ENCODE measurements at regions not wholly inside any gene's neighbourhood (a gene's known extent, or its start where the extent isn't known, plus 50 kb on each side); places are given as distances from the start of the nearest gene placed in this dataset.

GRCh38 chr6:104321301-104321700 is 538.4 kb downstream of the HACE1 start:
- Histone ChIP-seq H3K9me3 (ENCODE audit: insufficient read depth, low read length) (no peaks in the 10 kb centered on the region), H3F3A (ENCODE audit: insufficient read depth) (no peaks in the 10 kb centered on the region), H3K36me3 (ENCODE audit: low read length) (no peaks in the 10 kb centered on the region), H3K4me3 (ENCODE audit: insufficient read depth, low read length, poor library complexity, severe bottlenecking) (no peak overlapping the region), H3K27ac (ENCODE audit: low read depth, low read length) (no peak overlapping the region), H3K9me2 (replicated peaks; ENCODE audit: insufficient read depth, low read length) (no peaks in the 10 kb centered on the region), H3K9ac (ENCODE audit: low read length) (no peak overlapping the region), H4K20me1 (ENCODE audit: low read depth, low read length) (no peaks in the 10 kb centered on the region), H2AFZ (ENCODE audit: low read depth, low read length, severe bottlenecking) (no peak overlapping the region), H3K4me2 (ENCODE audit: low read depth, low read length, poor library complexity, severe bottlenecking) (no peak overlapping the region), H3K79me2 (ENCODE audit: insufficient read depth, low read length) (no peaks in the 10 kb centered on the region), H3K27me3 (ENCODE audit: low read length) (no peaks in the 10 kb centered on the region)
- no peak for TF ChIP-seq CTCF (IDR thresholded peaks at IDR 0.05; ENCODE audit: insufficient read depth, low read length, poor library complexity, severe bottlenecking)
- no peak for TF ChIP-seq EZH2phosphoT487 (conservative IDR thresholded peaks at IDR 0.05; ENCODE audit: low read length)

- H3K9me3 ChIP-seq (ENCODE audit: insufficient read depth, low read length): no peaks in the 10 kb centered on the region
- no peaks in the 10 kb centered on the region for H4K20me1 ChIP-seq (ENCODE audit: low read depth, low read length)
- H3K9ac ChIP-seq (ENCODE audit: low read length): no peak overlapping the region
- H2AFZ ChIP-seq (ENCODE audit: low read depth, low read length, severe bottlenecking): no peak overlapping the region
- TF ChIP-seq EZH2phosphoT487 (conservative IDR thresholded peaks at IDR 0.05; ENCODE audit: low read length) (no peak), CTCF (IDR thresholded peaks at IDR 0.05; ENCODE audit: insufficient read depth, low read length, poor library complexity, severe bottlenecking) (no peak)
- no peak overlapping the region for H3K27ac ChIP-seq (ENCODE audit: low read depth, low read length)
- H3K4me2 ChIP-seq (ENCODE audit: low read depth, low read length, poor library complexity, severe bottlenecking): no peak overlapping the region
- no peak overlapping the region for H3K4me3 ChIP-seq (ENCODE audit: insufficient read depth, low read length, poor library complexity, severe bottlenecking)
- no peaks in the 10 kb centered on the region for H3K79me2 ChIP-seq (ENCODE audit: insufficient read depth, low read length)
- no peaks in the 10 kb centered on the region for H3F3A ChIP-seq (ENCODE audit: insufficient read depth)
- H3K9me2 ChIP-seq (replicated peaks; ENCODE audit: insufficient read depth, low read length): no peaks in the 10 kb centered on the region
- H3K27me3 ChIP-seq (ENCODE audit: low read length): no peaks in the 10 kb centered on the region
- H3K36me3 ChIP-seq (ENCODE audit: low read length): no peaks in the 10 kb centered on the region
These were observed 538.8 kb downstream of the HACE1 start for GRCh38 chr6:104320896-104321295.

- no peak for TF ChIP-seq EZH2phosphoT487 (conservative IDR thresholded peaks at IDR 0.05; ENCODE audit: low read length)
- no peak for TF ChIP-seq CTCF (IDR thresholded peaks at IDR 0.05; ENCODE audit: insufficient read depth, low read length, poor library complexity, severe bottlenecking)
- H2AFZ ChIP-seq (ENCODE audit: low read depth, low read length, severe bottlenecking): no peak overlapping the region
- H3K79me2 ChIP-seq (ENCODE audit: insufficient read depth, low read length): no peaks in the 10 kb centered on the region
- no peaks in the 10 kb centered on the region for H3F3A ChIP-seq (ENCODE audit: insufficient read depth)
- no peaks in the 10 kb centered on the region for H3K27me3 ChIP-seq (ENCODE audit: low read length)
- H3K9me2 ChIP-seq (replicated peaks; ENCODE audit: insufficient read depth, low read length): no peaks in the 10 kb centered on the region
- no peaks in the 10 kb centered on the region for H3K36me3 ChIP-seq (ENCODE audit: low read length)
- no peaks in the 10 kb centered on the region for H4K20me1 ChIP-seq (ENCODE audit: low read depth, low read length)
- H3K9ac ChIP-seq (ENCODE audit: low read length): no peak overlapping the region
- H3K9me3 ChIP-seq (ENCODE audit: insufficient read depth, low read length): no peaks in the 10 kb centered on the region
- no peak overlapping the region for H3K4me3 ChIP-seq (ENCODE audit: insufficient read depth, low read length, poor library complexity, severe bottlenecking)
- no peak overlapping the region for H3K27ac ChIP-seq (ENCODE audit: low read depth, low read length)
- no peak overlapping the region for H3K4me2 ChIP-seq (ENCODE audit: low read depth, low read length, poor library complexity, severe bottlenecking)
These were observed 546.9 kb downstream of the HACE1 start for GRCh38 chr6:104312851-104313250.
